NB4 (cell line): ENCODE measurements at regions not wholly inside any gene's neighbourhood (a gene's known extent, or its start where the extent isn't known, plus 50 kb on each side); places are given as distances from the start of the nearest gene placed in this dataset.

Experiments
- CTCF ChIP-seq: IDR thresholded peaks from one replicate; pipeline ENCODE4 v1.5.1; 2012; ENCODE audit warnings: low read depth, low read length
- MYC ChIP-seq: IDR thresholded peaks from 2 replicates; pipeline ENCODE4 v1.6.1; 2011; ENCODE audit warnings: low read depth, low read length
- POLR2A ChIP-seq: IDR thresholded peaks from 2 replicates; pipeline ENCODE4 v1.6.1; 2011; ENCODE audit warnings: mild to moderate bottlenecking; ENCODE audit not compliant: insufficient read length; ENCODE audit errors: extremely low read depth

GRCh38 chr7:155896531-155897263 lies 84.4 kb upstream of the SHH start:
- no peak for TF ChIP-seq MYC
- TF ChIP-seq CTCF = no peak
- no peak for TF ChIP-seq POLR2A
